IPS DF 19.7 (cell line): ENCODE measurements at regions not wholly inside any gene's neighbourhood (a gene's known extent, or its start where the extent isn't known, plus 50 kb on each side); places are given as distances from the start of the nearest gene placed in this dataset.

Source experiments
- DNase-seq: peaks from one replicate; pipeline ENCODE4 v3.0.0-alpha.2; 2013; ENCODE audit warnings: low read depth, low spot score

DNA sequence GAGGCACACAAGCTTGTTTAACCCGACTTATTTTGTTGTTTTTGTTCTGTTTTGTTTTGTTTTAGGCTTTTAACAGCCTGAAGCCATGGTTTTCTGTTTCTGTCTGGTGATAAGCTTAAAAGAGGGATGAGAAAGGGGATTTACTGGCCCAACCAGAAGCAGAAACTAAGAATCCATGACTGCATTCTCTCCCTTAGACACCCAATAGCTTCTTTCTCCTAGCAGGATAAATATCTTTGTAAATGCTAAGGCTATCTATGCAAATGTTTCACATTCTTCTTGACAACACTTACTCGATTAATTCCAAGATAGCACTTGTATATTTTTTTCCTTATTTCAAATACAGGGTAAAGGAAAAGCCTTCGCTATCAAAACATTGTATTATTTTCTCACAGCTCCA lies 53.7 kb upstream of the SMAD1 start:
- DNase-seq, result no peak

DNA sequence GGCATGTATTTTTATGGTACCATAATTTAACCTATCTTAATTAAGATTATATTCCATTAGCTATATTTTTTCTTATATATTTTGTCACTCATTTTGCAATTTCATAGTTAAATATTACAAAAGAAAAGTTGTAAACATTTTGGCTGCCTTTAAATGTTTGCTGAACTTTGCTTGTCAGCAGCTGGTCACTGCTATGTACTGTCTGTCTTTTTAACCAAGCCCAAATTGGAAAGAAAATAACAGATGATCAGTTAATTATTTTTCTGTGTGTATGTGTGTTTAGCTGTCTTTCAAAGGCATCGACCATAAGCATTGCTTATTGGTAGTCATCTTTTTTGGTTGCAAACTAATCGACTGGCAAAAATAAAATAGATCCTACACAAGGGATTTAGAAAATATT lies 54.4 kb upstream of the SMAD1 start:
- DNase-seq, result no peak

DNA sequence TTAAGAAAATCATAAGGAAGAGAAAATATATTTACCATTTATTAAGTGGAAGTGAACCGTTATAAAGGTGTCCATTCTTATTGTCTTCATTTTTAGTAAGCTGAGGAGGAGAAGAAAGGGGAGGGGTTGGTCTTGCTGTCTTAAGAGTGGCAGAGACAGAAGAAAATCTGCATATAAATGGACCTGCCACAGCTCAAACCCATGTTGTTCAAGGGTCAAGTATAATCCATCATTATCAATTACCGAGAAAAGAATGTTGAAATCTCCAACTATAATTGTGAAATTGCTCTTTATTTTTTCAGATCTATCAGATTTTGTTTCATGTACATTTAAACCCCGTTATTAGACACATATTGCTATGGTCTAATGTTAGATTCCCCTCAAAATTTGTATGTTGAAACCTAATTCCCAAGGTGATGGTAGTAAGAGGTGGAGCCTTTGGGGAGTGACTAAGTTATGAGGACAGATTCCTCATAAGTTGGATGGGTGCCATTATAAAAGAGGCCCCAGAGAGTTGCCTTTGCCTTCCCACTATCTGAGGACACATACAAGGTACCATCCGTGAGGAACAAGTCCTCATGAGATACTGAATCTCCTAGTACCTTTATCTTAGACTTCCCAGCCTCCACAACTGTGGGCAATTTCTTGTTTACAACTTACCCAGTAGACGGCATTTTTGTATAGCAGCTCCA lies 58.5 kb upstream of the SMAD1 start:
- no peak for DNase-seq

DNA sequence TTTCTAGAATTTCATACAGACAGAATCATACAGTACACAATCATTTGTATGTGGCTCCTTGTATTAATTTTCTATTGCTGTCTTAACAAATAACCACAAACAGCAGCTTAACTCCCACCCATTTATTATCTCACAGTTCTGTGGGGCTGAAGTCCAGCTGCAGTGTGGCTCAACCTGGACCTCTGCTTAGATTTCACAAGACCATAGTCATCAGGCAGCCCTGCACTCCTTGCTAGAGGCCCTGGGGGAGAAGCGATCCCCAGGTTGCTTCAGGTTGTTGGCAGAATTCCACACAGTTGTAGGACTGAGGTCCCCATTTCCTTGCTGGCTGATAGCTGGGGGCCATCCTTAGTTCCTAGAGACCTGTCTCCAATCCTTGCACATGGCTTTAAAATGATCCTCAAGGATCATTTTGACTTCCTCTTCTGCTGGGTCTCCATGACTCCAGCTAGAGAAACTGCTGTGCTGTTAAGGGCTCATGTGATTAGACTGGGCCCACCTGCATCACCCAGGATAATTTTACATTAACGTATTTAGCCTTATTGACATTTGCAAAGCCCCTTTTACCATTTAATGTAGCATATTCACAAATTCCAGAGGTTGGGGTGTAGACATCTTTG lies 60.9 kb upstream of the SMAD1 start:
- DNase-seq, result no peak

DNA sequence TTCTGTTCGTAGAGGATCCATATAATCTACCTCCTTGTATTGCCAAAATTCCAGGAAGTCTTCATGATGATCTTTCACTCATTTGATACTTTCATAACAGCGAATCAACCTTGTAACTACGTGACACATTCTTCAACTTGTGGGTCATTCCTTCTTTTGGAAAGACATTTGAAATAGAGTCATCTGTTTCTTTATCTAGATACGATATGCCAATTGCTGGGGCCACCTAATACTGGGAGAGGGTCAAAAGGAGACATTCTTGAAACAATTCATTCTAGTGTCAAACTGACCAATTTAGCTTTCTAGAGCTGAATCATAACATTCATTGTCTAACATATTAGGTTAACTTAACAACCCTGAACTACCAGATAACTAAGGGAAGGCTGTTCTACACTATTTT lies 62.9 kb upstream of the SMAD1 start:
- no peak for DNase-seq

DNA sequence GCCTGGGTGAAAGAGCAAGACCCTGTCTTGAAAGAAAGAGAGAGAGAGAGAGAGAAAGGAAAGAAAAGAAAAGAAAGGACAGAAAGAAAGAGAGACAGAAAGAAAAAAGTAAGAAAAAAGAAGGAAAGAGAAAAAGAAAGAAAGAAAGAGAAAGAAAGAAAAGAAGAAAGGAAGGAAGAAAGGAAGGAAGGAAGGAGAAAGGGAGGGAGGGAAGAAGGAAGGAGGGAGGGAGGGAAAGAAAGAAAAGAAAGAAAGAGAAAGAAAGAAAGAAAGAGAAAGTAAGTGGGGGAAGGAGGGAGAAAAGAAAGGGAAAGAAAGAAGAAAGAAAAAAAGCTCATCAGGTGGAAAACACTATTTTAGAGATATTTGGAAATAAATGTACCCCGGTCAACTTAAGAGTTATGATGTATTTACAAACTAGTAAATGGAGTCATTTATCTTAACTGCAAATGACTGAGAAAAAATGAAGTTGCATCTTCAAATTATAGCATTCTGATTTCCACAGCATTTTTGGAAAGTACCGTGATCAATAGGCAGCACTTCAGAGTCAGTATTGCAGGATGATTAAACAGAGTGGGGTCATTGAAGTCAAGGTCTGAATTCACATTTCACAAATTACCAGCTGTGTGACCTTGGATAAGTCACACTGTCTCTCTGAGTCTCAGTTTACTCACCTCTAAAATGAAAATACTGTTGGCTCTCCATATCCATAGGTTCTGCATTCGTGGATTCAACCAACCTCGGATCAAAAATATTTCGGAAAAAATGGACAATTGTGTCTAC lies 64.1 kb upstream of the SMAD1 start:
- DNase-seq, result no peak

DNA sequence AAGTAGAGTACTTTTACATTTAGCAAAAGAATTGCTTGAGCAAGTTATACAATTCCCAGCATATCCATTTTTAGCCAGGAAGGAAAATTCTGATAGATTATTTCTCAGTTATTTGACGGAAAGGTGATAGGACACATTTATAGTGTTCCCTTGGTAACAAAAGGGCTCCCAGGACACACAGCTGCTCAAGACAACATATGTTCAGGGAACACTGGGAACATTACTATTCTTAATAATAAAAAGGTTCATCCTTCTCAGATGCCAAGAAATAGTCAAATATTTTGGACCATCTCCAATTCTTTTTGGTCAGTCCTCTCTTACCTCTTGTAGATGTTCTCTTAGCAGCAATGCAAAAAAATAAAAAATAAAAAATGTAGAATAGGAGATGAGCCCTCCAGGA lies 66.8 kb upstream of the SMAD1 start:
- DNase-seq, result no peak

DNA sequence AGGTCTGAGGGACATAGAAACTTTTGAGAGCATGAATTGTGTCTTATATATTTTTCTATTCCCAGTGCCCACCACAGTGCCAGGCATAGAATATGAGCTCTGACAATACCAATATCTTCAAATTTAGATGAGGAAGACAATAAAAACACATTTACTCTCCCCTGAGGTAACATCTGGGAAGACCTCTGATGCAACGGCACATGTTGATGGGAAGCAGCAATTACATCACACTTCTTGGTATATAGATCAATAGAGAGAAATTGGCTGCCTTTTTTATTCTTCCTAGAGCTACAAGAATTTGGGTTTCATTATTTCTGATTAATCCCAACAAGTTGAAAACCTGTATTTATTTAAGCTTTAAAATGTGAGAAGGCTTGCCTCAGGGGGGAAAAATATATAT lies 67.4 kb upstream of the SMAD1 start:
- DNase-seq, result no peak

DNA sequence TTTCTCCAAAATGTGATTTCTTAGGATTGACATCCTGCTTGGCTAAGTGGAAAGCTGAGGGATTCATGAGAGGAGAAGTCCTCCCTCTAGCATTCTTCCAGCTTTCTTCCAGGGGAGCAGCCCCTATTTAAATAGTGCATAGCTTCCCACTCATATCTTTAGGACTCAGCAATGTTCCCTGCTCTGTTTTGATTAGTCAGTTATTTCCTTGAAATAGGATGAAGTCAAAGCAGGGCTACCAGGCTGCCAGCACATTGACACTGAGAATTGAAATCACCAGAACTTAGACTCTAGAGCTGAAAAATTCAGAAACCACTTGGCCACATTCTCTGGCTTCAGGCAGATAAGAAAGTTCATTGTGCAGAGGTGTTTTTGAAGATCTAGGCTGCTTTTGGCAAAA lies 74.7 kb upstream of the SMAD1 start:
- DNase-seq, result no peak

DNA sequence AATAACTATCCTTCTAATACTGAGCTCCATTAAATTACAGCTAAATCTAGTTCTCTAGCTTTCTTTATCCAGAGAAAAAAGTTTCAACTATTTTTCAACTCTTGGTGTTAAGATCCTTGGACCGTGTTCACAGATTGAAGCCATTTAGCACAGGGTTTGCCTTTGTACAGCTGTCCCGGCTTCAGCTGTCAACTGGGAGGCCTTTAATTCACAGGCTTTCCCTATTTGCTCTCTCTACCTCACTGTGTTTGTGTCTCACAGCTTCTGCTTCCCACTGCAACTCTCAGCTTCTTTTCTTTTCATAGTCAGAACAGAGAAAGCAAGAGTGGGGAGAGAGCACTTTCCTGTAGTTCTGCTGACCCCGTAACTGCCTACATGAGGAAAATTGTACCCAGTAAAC lies 76.9 kb upstream of the SMAD1 start:
- DNase-seq, result no peak

DNA sequence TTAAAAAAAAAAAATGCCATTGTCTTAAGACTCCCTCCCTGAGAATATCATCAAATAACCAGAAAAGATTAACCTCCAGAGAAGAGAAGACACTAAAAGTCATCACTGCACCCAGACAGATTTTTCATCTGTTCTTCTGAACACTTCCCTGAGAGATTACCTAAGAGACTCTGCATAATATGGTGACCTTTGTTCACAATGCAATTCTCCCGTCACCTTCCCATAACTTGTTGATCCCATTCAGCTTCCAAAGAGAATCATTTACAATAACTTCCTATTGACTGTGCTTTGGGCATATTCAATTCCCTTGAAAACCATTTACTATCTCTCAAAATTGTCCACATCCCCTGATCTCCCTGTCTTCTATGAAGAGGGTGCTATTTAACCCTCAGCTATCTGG lies 85.1 kb upstream of the SMAD1 start:
- no peak for DNase-seq

DNA sequence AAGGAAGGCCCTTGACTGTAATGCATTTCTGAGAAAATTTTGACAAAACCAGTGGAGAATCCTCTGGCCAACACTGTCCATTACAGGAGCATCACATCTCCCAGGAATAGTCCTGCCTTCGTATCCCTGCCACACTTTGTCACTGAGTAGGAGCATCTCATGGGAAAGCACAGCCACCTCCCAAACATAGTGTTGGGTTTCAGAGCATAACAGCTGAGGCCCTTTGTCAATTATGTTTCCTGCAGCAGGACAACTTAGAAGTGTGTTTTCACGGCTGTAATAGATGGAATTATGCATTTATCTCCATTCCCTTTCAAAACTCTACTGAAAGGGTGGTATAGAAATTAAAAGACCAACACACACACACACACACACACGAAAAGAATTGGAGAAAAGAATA lies 91.1 kb upstream of the SMAD1 start:
- DNase-seq, result no peak

DNA sequence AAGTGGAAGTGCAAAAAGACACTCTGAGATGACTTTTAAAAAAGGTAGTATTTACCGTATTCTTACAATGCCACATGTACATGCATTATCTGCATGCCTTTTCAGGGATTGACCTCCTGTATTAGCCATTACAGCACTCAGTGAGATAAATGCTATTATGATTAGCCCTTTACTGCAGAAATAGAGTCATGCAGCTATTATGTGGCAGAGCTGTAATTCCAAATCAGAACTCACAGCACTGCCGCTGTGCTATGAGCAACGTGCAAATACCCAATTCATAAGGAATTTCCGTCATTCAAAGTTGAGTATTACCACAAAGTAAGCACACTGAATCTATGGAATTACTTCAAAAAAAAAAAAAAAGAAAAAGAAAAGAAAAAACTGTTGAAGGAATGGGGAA lies 92.1 kb upstream of the SMAD1 start:
- no peak for DNase-seq

DNA sequence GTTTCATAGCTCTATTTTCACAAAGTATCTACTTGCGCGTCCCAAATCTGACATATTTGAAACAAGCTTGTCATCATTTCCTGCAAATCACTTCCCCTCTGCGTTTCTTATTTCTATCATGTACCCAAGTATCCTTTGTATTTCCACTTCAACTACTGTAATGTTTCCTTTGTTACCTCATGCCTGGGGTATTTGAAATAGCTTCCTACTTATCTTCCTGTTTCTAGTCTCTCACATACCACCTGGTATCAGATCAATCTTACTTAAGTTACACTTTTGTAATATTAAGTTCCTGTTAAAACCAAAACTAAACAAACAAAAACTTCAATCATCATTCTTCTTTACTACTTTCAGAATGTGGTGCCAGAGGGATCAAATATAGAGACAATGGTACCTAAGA lies 93.6 kb upstream of the SMAD1 start:
- DNase-seq, result no peak

DNA sequence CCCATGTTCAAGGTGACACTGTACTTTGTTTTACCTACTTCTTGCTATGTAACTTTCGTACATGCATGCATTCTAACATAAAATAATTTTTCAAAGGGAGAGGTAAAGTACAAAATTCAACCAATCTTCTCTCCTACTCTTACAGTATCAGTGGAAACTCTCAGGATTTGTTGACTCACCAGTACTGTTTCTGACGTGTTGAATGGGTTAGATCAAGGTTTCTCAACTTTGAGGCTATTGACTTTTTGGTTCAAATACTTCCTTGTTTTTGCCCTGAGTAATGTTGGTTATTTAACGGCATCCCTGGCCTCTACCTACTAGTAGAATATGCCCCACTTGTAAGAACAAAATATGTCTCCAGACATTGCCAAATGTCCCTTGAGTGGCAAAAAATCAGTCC lies 94.6 kb upstream of the SMAD1 start:
- DNase-seq, result no peak

DNA sequence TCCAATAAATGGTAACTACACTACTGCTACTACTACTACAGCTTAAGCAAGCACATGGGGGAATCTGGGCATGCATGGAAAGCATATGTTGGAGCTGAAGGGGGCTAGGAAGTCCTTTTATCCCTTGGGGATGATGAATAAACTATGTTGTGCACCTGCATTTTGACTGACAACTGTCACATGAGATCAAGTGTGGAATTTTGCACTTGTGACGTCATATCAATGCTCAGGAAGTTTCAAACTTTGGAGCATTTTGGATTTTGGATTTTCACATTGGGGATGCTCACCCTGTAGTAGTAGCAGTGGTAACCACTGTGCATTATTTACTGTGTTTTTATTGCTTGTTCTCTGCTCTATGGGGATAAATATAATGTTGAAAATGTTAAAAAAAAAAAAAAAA lies 100.5 kb upstream of the SMAD1 start:
- no peak for DNase-seq

DNA sequence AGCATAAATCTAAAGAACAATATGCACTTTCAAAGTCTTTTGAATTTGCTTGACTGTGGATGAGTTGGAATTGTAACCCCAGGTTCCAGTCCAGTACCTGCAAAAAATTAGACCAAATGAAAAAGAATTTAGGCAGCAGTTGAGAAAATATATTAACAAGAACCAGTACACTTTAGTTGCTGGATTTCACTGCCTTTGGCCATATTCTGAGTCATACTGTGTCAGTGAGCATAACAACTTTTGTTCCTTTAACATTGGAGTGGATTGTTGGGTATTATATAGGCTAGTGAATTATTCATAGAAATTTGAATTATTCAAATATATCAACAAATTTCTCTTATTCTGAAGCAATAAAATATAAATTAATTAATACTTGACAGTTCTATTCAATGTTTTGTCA lies 101.5 kb upstream of the SMAD1 start:
- no peak for DNase-seq

DNA sequence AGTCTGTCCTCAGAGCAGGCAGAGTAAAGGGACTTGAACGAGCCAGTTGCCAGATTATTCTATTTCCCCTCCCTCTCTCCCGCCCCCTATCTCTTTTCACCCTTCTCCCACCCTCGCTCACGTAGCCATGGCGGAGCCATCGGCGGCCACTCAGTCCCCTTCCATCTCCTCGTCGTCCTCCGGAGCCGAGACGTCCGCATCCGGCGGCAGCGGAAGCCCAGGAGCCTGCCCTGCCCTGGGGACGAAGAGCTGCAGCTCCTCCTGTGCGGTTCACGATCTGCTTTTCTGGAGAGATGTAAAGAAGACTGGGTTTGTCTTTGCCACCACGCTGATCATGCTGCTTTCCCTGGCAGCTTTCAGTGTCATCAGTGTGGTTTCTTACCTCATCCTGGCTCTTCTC lies 106.2 kb upstream of the SMAD1 start:
- no peak for DNase-seq

DNA sequence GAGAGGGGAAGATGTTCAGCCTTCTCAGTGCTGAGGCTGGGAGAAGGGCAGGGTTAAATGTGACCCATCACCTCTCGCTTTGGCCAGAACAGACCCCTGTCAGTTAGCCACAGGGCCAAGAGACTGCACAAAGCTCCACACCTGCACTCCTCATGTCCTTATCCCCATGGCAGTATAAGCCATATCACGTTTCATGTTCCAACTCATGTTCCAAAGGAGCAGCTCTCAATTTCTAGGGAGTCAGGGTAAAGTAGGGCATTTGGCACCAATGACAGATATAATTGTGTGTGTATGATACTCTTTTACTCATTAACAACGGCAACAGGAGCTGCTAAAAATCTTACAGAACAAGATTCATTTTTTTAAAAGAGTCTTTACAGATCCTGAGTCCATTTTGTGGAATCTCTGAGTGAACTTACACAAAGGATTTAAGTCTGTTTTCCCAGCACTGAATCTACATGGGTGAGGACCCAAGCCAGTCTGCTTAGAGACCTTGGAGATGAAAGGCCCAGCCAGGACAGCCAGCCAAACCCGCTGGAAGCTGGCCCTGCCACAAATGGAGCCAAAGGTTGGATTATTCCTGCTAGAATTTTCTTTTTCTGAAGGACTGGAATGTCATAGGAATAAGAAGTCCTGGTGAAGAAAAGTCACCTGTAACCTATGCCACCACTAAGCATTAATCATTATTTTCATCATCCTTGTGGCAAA lies 129.1 kb upstream of the SMAD1 start:
- no peak for DNase-seq

DNA sequence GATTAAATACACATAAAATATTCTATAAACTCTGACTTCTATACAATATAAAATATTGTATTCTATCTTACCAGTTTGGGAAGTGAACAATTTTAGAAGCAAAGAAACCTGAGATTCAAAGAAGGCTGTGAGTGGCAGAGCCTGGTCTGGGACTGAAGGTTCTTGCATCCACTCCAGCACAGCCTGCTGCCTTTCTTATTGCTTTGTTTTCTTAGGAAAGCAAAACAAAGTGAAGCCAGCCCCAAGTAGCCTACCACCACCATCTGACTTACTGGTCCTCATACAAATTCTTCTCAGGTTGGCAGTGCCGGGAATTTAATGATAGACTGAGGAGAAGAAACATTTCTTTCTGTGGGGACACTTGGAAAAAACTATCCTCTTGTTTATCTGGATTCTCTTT lies 129.7 kb upstream of the SMAD1 start:
- no peak for DNase-seq

DNA sequence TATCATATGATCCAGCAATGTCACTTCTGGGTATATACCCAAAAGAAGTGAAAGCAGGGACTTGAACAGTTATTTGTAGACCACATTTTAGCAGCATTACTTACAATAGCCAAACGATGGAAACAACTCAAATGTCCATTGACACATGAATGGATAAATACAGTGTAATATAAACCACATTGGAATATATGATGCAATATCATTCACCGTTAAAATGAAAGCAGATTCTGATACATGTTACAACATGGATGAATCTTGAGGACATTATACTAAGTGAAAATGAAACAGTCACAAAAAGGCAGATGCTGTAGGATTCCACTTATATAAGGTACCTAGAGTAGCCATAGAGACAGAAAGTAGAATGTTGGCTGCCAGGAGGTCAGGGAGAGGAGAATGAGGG lies 130.5 kb upstream of the SMAD1 start:
- no peak for DNase-seq

DNA sequence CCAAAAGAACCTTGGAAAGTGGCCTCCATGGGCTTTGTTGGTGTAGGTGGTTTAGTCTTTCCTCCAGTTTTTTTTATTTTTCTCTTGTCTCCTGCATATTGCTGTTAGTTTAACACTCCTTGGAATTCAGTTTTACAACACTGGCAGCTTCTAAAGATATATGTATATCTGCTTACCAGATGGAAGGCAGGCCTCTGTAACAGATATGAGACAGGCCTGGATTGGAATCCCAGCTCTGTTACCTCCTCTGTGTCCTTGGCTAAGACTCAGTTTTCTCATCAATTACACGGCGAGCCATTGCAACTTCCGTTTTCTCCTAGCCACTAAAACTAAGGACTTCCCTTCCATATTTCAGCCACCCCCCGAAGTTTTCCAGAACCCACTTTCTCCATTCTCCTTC lies 133.4 kb upstream of the SMAD1 start:
- DNase-seq, result no peak

DNA sequence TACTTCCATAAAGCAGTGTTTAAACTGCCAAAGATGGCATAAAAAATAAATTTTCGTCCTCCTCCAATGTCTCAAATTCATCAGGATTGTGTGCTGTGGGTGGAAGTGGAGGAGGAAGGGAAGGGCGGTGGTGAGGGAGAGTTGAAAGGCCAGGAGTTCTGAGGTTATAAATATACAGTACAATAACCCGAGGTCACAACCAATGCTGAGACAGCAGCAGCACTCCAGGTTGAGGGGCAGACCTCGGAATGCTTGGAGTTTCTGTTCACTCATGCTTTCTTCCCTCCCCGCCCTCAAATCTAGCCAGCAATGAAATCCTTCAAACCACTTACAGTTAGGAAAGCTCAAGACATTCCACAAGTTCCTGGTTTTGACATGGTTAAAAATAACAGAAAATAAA lies 134.0 kb upstream of the SMAD1 start:
- DNase-seq, result no peak
